ENCODE measurements at regions not wholly inside any gene's neighbourhood (a gene's known extent, or its start where the extent isn't known, plus 50 kb on each side); places are given as distances from the start of the nearest gene placed in this dataset.

GRCh38 chr1:34470401-34470800 lies 284.4 kb upstream of the GJB5 start:
- no peak for TF ChIP-seq EZH2 (IDR thresholded peaks at IDR 0.05; ENCODE audit: borderline replicate concordance, insufficient read depth, low read depth, low read length, poor library complexity, severe bottlenecking)
- no peak for TF ChIP-seq CTCF (IDR thresholded peaks at IDR 0.05)

GRCh38 chr1:34474566-34474965 lies 280.3 kb upstream of the GJB5 start:
- Mint-ChIP-seq H3K4me1 (no peaks in the 10 kb centered on the region), H3K27ac (no peak overlapping the region), H3K9me3 (ENCODE audit: insufficient read depth) (no peaks in the 10 kb centered on the region), H3K27me3 (peaks cover 33% of the 10 kb centered on the region), H3K4me3 (no peak overlapping the region)
- TF ChIP-seq CTCF (IDR thresholded peaks at IDR 0.05) (no peak), EZH2 (IDR thresholded peaks at IDR 0.05; ENCODE audit: borderline replicate concordance, insufficient read depth, low read depth, low read length, poor library complexity, severe bottlenecking) (no peak)
- intact Hi-C loops (cut with micrococcal nuclease), result no loop called here
- H3K27me3 ChIP-seq (replicated peaks in 1 of 4; ENCODE audit: control extremely low read depth in 1 of 4, control insufficient read depth in 3 of 4, insufficient read depth in 4 of 4, low read length in 3 of 4), result peaks cover 0 to 3% (median 0%) of the 10 kb centered on the region in 4 experiments
- H3K9ac ChIP-seq (ENCODE audit: low read length), result no peak overlapping the region
- no peak overlapping the region for H3K27ac ChIP-seq (ENCODE audit: low read length in 2 of 2)
- no peak overlapping the region for H2AFZ ChIP-seq (ENCODE audit: insufficient read depth, low read depth, low read length, poor library complexity, severe bottlenecking)
- 85% methylated on average over 5 of the region's 5 CpGs for WGBS (ENCODE audit: insufficient coverage)
- H3K9me3 ChIP-seq (ENCODE audit: control extremely low read depth in 1 of 3, control insufficient read depth in 2 of 3, insufficient read depth in 1 of 3, low read length in 2 of 3), result peaks cover 0 to 2% (median 0%) of the 10 kb centered on the region in 3 donors
- H3K4me1 ChIP-seq (ENCODE audit: control insufficient read depth in 2 of 2, insufficient read depth in 2 of 2, low read length in 2 of 2), result no peaks in the 10 kb centered on the region
- H3K36me3 ChIP-seq (replicated peaks in 1 of 2; ENCODE audit: control extremely low read depth in 1 of 2, control insufficient read depth in 1 of 2, extremely low read depth in 1 of 2, insufficient read depth in 2 of 2, low read length in 1 of 2), result no peaks in the 10 kb centered on the region
- ChIA-PET CTCF (interaction anchor here (0.7 to 0.9 kb wide), 2 partner anchors 10 to 14 kb away, joined by 3 to 4 read pairs; no protein-coding TSS in a partner anchor), POLR2A (no interaction called here)
- ATAC-seq (ENCODE audit: low read depth) (no peak), DNase-seq (no peak)
- no peak overlapping the region for H3K4me3 ChIP-seq (ENCODE audit: control extremely low read depth in 1 of 5, extremely low read depth in 1 of 5, insufficient read depth in 1 of 5, low read depth in 2 of 5, low read length in 4 of 5)
- H3K4me2 ChIP-seq (replicated peaks; ENCODE audit: low read depth, low read length, poor library complexity, severe bottlenecking), result no peak overlapping the region
- H3K79me2 ChIP-seq (ENCODE audit: control insufficient read depth, insufficient read depth, low read length), result no peaks in the 10 kb centered on the region
- H4K20me1 ChIP-seq (ENCODE audit: control insufficient read depth, insufficient read depth, low read length, poor library complexity, severe bottlenecking), result no peaks in the 10 kb centered on the region

More at GRCh38 chr1:34470401-34470800, 284.4 kb upstream of the GJB5 start:
- H3K27me3 ChIP-seq (replicated peaks in 1 of 4; ENCODE audit: control extremely low read depth in 1 of 4, control insufficient read depth in 3 of 4, insufficient read depth in 4 of 4, low read length in 3 of 4), result no peaks in the 10 kb centered on the region
- H3K4me3 Mint-ChIP-seq, result no peak overlapping the region
- no peak for ATAC-seq (ENCODE audit: low read depth)
- POLR2A ChIA-PET, result no interaction called here
- no peak overlapping the region for H2AFZ ChIP-seq (ENCODE audit: insufficient read depth, low read depth, low read length, poor library complexity, severe bottlenecking)
- no peaks in the 10 kb centered on the region for H3K36me3 ChIP-seq (replicated peaks in 1 of 2; ENCODE audit: control extremely low read depth in 1 of 2, control insufficient read depth in 1 of 2, extremely low read depth in 1 of 2, insufficient read depth in 2 of 2, low read length in 1 of 2)
- WGBS (ENCODE audit: insufficient coverage), result 55% methylated on average over 2 of the region's 6 CpGs
- intact Hi-C loops (cut with micrococcal nuclease), result no loop called here
- no peaks in the 10 kb centered on the region for H3K4me1 ChIP-seq (ENCODE audit: control insufficient read depth in 2 of 2, insufficient read depth in 2 of 2, low read length in 2 of 2)
- H3K4me1 Mint-ChIP-seq, result no peaks in the 10 kb centered on the region
- no peaks in the 10 kb centered on the region for H4K20me1 ChIP-seq (ENCODE audit: control insufficient read depth, insufficient read depth, low read length, poor library complexity, severe bottlenecking)
- no peak overlapping the region for H3K4me3 ChIP-seq (ENCODE audit: control extremely low read depth in 1 of 5, extremely low read depth in 1 of 5, insufficient read depth in 1 of 5, low read depth in 2 of 5, low read length in 4 of 5)
- no peak overlapping the region for H3K9ac ChIP-seq (ENCODE audit: low read length)
- DNase-seq, result no peak
- peaks cover 25% of the 10 kb centered on the region for H3K27me3 Mint-ChIP-seq
- H3K4me2 ChIP-seq (replicated peaks; ENCODE audit: low read depth, low read length, poor library complexity, severe bottlenecking), result no peak overlapping the region
- no peaks in the 10 kb centered on the region for H3K79me2 ChIP-seq (ENCODE audit: control insufficient read depth, insufficient read depth, low read length)
- no peaks in the 10 kb centered on the region for H3K9me3 ChIP-seq (ENCODE audit: control extremely low read depth in 1 of 3, control insufficient read depth in 2 of 3, insufficient read depth in 1 of 3, low read length in 2 of 3)
- CTCF ChIA-PET, result no interaction called here
- no peak overlapping the region for H3K27ac Mint-ChIP-seq
- H3K9me3 Mint-ChIP-seq (ENCODE audit: insufficient read depth), result no peaks in the 10 kb centered on the region
- H3K27ac ChIP-seq (ENCODE audit: low read length in 2 of 2), result no peak overlapping the region

All from B cell (primary cell).